SK-N-SH (cell line): ENCODE measurements at regions not wholly inside any gene's neighbourhood (a gene's known extent, or its start where the extent isn't known, plus 50 kb on each side); places are given as distances from the start of the nearest gene placed in this dataset.

Experiments used
- CTCF ChIA-PET: fragments of 300-600, 350-600 bp; formaldehyde crosslinking; extraction: SDS; loops from one replicate; lab custom pipeline; 2021; lab: Yijun Ruan, JAX
- POLR2A ChIA-PET: fragments of 350-600 bp; sonication (Branson Sonifier 250); formaldehyde crosslinking; extraction: SDS; loops from one replicate; lab custom pipeline; 2020; ENCODE audit warnings: antibody characterized with exemption, inconsistent platforms; lab: Yijun Ruan, JAX
- DNase-seq: peaks from one replicate; pipeline ENCODE4 v3.0.0; 2012
- H2AFZ ChIP-seq: fragments of 200-600 bp; sonication (generic); 2 replicates; pipeline ENCODE4 v1.8.1; 2016; ENCODE audit warnings: antibody characterized with exemption, mild to moderate bottlenecking, low read depth
- H3F3A ChIP-seq: fragments of 200-600 bp; sonication (generic); replicated peaks from 2 replicates; pipeline ENCODE3; 2016; ENCODE audit warnings: antibody characterized with exemption, mild to moderate bottlenecking; ENCODE audit not compliant: insufficient read depth
- H3K27ac ChIP-seq, 2 experiments: fragments of 200-500 bp in 1 of 2; fragments of 200-600 bp in 1 of 2; sonication (Bioruptor generic) in 1 of 2; sonication (generic), shearing (Covaris generic) in 1 of 2; 2 replicates each; pipeline versions ENCODE4 v1.5.1 to v1.6.1; 2014 to 2016; ENCODE audit warnings: low read depth in 2 of 2, inconsistent platforms in 1 of 2, low read length in 1 of 2, mild to moderate bottlenecking in 1 of 2, mixed read lengths in 1 of 2
- H3K27me3 ChIP-seq: fragments of 200-600 bp; sonication (generic), shearing (Covaris generic); 2 replicates; pipeline ENCODE4 v1.6.1; 2016; ENCODE audit warnings: mixed run types; ENCODE audit not compliant: insufficient read depth
- H3K36me3 ChIP-seq, 2 experiments: fragments of 200-500 bp in 1 of 2; fragments of 200-600 bp in 1 of 2; sonication (Bioruptor generic) in 1 of 2; sonication (generic) in 1 of 2; replicated peaks in 1 of 2; 2 replicates each; pipeline versions ENCODE3 to v1.5.1; 2014 to 2016; ENCODE audit warnings: low read length in 1 of 2, mild to moderate bottlenecking in 1 of 2; ENCODE audit not compliant: insufficient read depth in 2 of 2, control insufficient read depth in 1 of 2
- H3K4me1 ChIP-seq, 2 experiments: fragments of 200-500 bp in 1 of 2; fragments of 200-600 bp in 1 of 2; sonication (Bioruptor generic) in 1 of 2; sonication (generic), shearing (Covaris generic) in 1 of 2; 2 replicates each; pipeline versions ENCODE4 v1.5.1 to v1.6.1; 2014 to 2016; ENCODE audit warnings: low read depth in 1 of 2, low read length in 1 of 2, mixed run types in 1 of 2; ENCODE audit not compliant: insufficient read depth in 2 of 2, control insufficient read depth in 1 of 2
- H3K4me2 ChIP-seq: fragments of 200-600 bp; sonication (generic), shearing (Covaris generic); 2 replicates; pipeline ENCODE4 v1.6.1; 2017; ENCODE audit warnings: mixed run types
- H3K4me3 ChIP-seq, 2 experiments: fragments of 200-500 bp in 1 of 2; fragments of 200-600 bp in 1 of 2; sonication (Bioruptor generic) in 1 of 2; sonication (generic), shearing (Covaris generic) in 1 of 2; 2 replicates each; pipeline versions ENCODE4 v1.5.1 to v1.8.1; 2014 to 2016; ENCODE audit warnings: low read depth in 2 of 2, inconsistent platforms in 1 of 2, low read length in 1 of 2, mild to moderate bottlenecking in 1 of 2, mixed read lengths in 1 of 2, moderate library complexity in 1 of 2
- H3K79me2 ChIP-seq: fragments of 200-600 bp; sonication (generic); 2 replicates; pipeline ENCODE4 v1.8.1; 2017; ENCODE audit warnings: mild to moderate bottlenecking; ENCODE audit not compliant: insufficient read depth
- H3K9ac ChIP-seq: fragments of 200-600 bp; sonication (generic); 2 replicates; pipeline ENCODE4 v1.6.1; 2017; ENCODE audit warnings: mixed run types
- H3K9me2 ChIP-seq: fragments of 200-600 bp; sonication (generic); 2 replicates; pipeline ENCODE4 v1.6.1; 2017; ENCODE audit warnings: mixed run types
- H3K9me3 ChIP-seq: fragments of 200-600 bp; sonication (generic); 2 replicates; pipeline ENCODE4 v1.6.1; 2017; ENCODE audit warnings: mixed run types, mild to moderate bottlenecking, moderate library complexity
- H4K20me1 ChIP-seq: fragments of 200-600 bp; sonication (generic); 2 replicates; pipeline ENCODE4 v1.6.1; 2017; ENCODE audit warnings: mild to moderate bottlenecking, mixed run types; ENCODE audit not compliant: insufficient read depth
- CHD2 ChIP-seq: fragments of 150-350 bp; IDR thresholded peaks from 2 replicates; pipeline ENCODE4 v1.6.1; 2018; ENCODE audit warnings: low read length; ENCODE audit not compliant: partially characterized antibody
- ELF1 ChIP-seq: IDR thresholded peaks from 2 replicates; pipeline ENCODE4 v1.4.0; 2012
- EZH2phosphoT487 ChIP-seq: fragments of 200-600 bp; sonication (generic); IDR thresholded peaks from 2 replicates; pipeline ENCODE4 v1.6.1; 2017; ENCODE audit warnings: low read depth, mixed run types, mild to moderate bottlenecking, antibody characterized with exemption, moderate library complexity, borderline replicate concordance
- FOSL2 ChIP-seq: IDR thresholded peaks from 2 replicates; pipeline ENCODE4 v1.4.0; 2012; ENCODE audit warnings: low read depth, mild to moderate bottlenecking, moderate library complexity, borderline replicate concordance
- IRF3 ChIP-seq: fragments of 150-350 bp; IDR thresholded peaks from 2 replicates; pipeline ENCODE4 v1.6.1; 2016; ENCODE audit warnings: mild to moderate bottlenecking, low read depth, low read length
- MAX ChIP-seq: IDR thresholded peaks from 2 replicates; pipeline ENCODE4 v1.4.0; 2012; ENCODE audit warnings: low read depth
- NRF1 ChIP-seq: IDR thresholded peaks from 2 replicates; pipeline ENCODE4 v1.6.1; 2012; ENCODE audit warnings: low read depth, mild to moderate bottlenecking, low read length
- PBX3 ChIP-seq: IDR thresholded peaks from 2 replicates; pipeline ENCODE4; 2012
- RCOR1 ChIP-seq: fragments of 150-350 bp; IDR thresholded peaks from 2 replicates; pipeline ENCODE4 v1.6.1; 2017; ENCODE audit warnings: antibody characterized with exemption, low read length
- SMC3 ChIP-seq: IDR thresholded peaks from 2 replicates; pipeline ENCODE4 v1.6.1; 2012; ENCODE audit warnings: low read depth, low read length, improper control_type of control experiment
- TCF12 ChIP-seq: IDR thresholded peaks from 2 replicates; pipeline ENCODE4 v1.4.0; 2012
- YY1 ChIP-seq: IDR thresholded peaks from 2 replicates; pipeline ENCODE4 v1.4.0; 2012; ENCODE audit warnings: low read depth, mild to moderate bottlenecking
- WGBS: methylation state at CpG from one replicate; pipeline ENCODE4 v1.1.6; 2017; ENCODE audit warnings: low lambda C conversion rate; 5-methylcytosine and 5-hydroxymethylcytosine counted together

GRCh38 chrX:139224953-139225665 lies 305.4 kb upstream of the F9 start (continued):
- TF ChIP-seq IRF3 (no peak), TCF12 (no peak), YY1 (no peak), FOSL2 (no peak), CHD2 (no peak), RCOR1 (no peak)

GRCh38 chrX:139222511-139223200 lies 307.9 kb upstream of the F9 start:
- 0% methylated on average over 9 of the region's 9 CpGs for WGBS
- H3K27ac ChIP-seq = no peak overlapping the region
- CTCF ChIA-PET = no interaction called here
- no peak for TF ChIP-seq IRF3
- no peak for TF ChIP-seq MAX
- TF ChIP-seq PBX3 = no peak
- TF ChIP-seq NRF1 = no peak
- TF ChIP-seq EZH2phosphoT487 = no peak
- no peak for TF ChIP-seq ELF1
- no peak for TF ChIP-seq SMC3
- TF ChIP-seq, all 33 proteins: peak for 0
- no peak overlapping the region for H3K4me3 ChIP-seq
- H3K4me2 ChIP-seq = no peak overlapping the region
- H3F3A ChIP-seq = no peaks in the 10 kb centered on the region
- no peaks in the 10 kb centered on the region for H4K20me1 ChIP-seq
- H2AFZ ChIP-seq = no peak overlapping the region
- POLR2A ChIA-PET = no interaction called here
- no peaks in the 10 kb centered on the region for H3K79me2 ChIP-seq
- no peaks in the 10 kb centered on the region for H3K27me3 ChIP-seq
- H3K9me2 ChIP-seq = no peaks in the 10 kb centered on the region
- H3K9ac ChIP-seq = no peak overlapping the region
- no peak for DNase-seq
- no peaks in the 10 kb centered on the region for H3K36me3 ChIP-seq
- H3K4me1 ChIP-seq = no peaks in the 10 kb centered on the region
- H3K9me3 ChIP-seq = no peaks in the 10 kb centered on the region
